Endothelial cell of umbilical vein (primary cell): ENCODE measurements at regions not wholly inside any gene's neighbourhood (a gene's known extent, or its start where the extent isn't known, plus 50 kb on each side); places are given as distances from the start of the nearest gene placed in this dataset.

Source experiments
- CTCF ChIP-seq, 2 donors: IDR thresholded peaks; 1 replicate in 1 of 2; 2 replicates in 1 of 2; pipeline ENCODE4 v1.5.1; 2011; ENCODE audit warnings: low read length in 2 of 2, mild to moderate bottlenecking in 2 of 2, moderate library complexity in 2 of 2, control low read depth in 1 of 2, inconsistent platforms in 1 of 2, low read depth in 1 of 2; ENCODE audit not compliant: insufficient read depth in 1 of 2; ENCODE audit errors: extremely low read depth in 1 of 2
- EZH2 ChIP-seq: IDR thresholded peaks from 2 replicates; pipeline ENCODE4 v1.6.1; 2012; ENCODE audit warnings: borderline replicate concordance, low read depth, mild to moderate bottlenecking, moderate library complexity, low read length, inconsistent platforms; ENCODE audit not compliant: severe bottlenecking
- MYC ChIP-seq: IDR thresholded peaks from one replicate; pipeline ENCODE4 v1.6.1; 2011; ENCODE audit warnings: mild to moderate bottlenecking, low read depth, low read length
- TF ChIP-seq, protein P1 (sequence below): IDR thresholded peaks from 2 replicates; pipeline ENCODE4 v1.6.1; 2011; ENCODE audit not compliant: insufficient read depth, insufficient read length

DNA sequence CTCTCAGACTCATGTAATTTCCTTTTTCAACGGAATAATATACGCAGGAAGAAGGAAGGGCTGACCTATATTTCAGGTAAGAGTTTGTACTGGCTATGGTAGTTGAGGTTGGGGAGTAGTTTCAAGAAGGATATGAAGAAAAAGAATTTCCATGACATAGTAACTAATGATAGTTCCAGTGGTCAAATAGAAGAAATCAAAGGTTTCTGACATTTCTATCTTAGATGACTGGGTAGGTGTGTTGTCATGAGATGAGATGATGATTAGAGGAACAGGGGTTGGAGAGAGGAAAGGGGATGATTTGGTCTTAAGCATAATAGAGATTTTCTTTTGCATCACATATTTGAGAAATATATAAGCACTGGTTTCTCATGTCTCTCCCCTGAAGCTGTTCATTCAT lies 166.0 kb downstream of the SPATA31D1 start:
- TF ChIP-seq, protein P1, sequence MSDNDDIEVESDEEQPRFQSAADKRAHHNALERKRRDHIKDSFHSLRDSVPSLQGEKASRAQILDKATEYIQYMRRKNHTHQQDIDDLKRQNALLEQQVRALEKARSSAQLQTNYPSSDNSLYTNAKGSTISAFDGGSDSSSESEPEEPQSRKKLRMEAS: no peak
- no peak for TF ChIP-seq CTCF (IDR thresholded peaks at IDR 0.05; ENCODE audit: extremely low read depth in 1 of 2, insufficient read depth in 1 of 2, low read depth in 1 of 2, low read length in 2 of 2)
- no peak for TF ChIP-seq MYC
- TF ChIP-seq EZH2: no peak
